Prostate gland (tissue), 2 donors: ENCODE measurements at regions not wholly inside any gene's neighbourhood (a gene's known extent, or its start where the extent isn't known, plus 50 kb on each side); places are given as distances from the start of the nearest gene placed in this dataset.

ENCODE experiments used
- CTCF ChIP-seq, 4 experiments: fragments of 200-600 bp in 2 of 4; fragments of 450-650 bp in 2 of 4; sonication (generic) in 2 of 4; IDR thresholded peaks; 1 replicate in 3 of 4; 2 replicates in 1 of 4; pipeline ENCODE4 v1.5.1; 2016 to 2019; ENCODE audit warnings: antibody characterized with exemption in 4 of 4, mild to moderate bottlenecking in 2 of 4, moderate library complexity in 2 of 4
- POLR2A ChIP-seq: fragments of 450-650 bp; IDR thresholded peaks from one replicate; pipeline ENCODE4 v1.6.1; 2016; ENCODE audit warnings: antibody characterized with exemption, mild to moderate bottlenecking
- POLR2AphosphoS5 ChIP-seq: sonication (generic); formaldehyde crosslinking; IDR thresholded peaks from one replicate; pipeline ENCODE4 v1.6.1; 2017; ENCODE audit warnings: antibody characterized with exemption

- no peak for TF ChIP-seq CTCF (IDR thresholded peaks at IDR 0.05)
- TF ChIP-seq POLR2A, result no peak
- no peak for TF ChIP-seq POLR2AphosphoS5
Measured at GRCh38 chr4:19636451-19636850, 615.3 kb upstream of the SLIT2 start.
